C4-2B (cell line): ENCODE measurements at regions not wholly inside any gene's neighbourhood (a gene's known extent, or its start where the extent isn't known, plus 50 kb on each side); places are given as distances from the start of the nearest gene placed in this dataset.

Experiments used
- CTCF ChIP-seq: fragments of 450-650 bp; conservative IDR thresholded peaks from 2 replicates; pipeline ENCODE4 v1.5.1; 2017; ENCODE audit warnings: mild to moderate bottlenecking
- ZFX ChIP-seq: fragments of 450-650 bp; IDR thresholded peaks from 2 replicates; pipeline ENCODE4 v1.6.1; 2017

GRCh38 chr3:105108823-105109222 is 257.9 kb upstream of the ALCAM start:
- TF ChIP-seq CTCF: no peak
- TF ChIP-seq ZFX: no peak
